Nephron progenitor cell (in vitro differentiated cells): ENCODE measurements at regions not wholly inside any gene's neighbourhood (a gene's known extent, or its start where the extent isn't known, plus 50 kb on each side); places are given as distances from the start of the nearest gene placed in this dataset.

Experiments
- DNase-seq: peaks from one replicate; pipeline ENCODE4 v3.0.0; 2021
- H3K27ac Mint-ChIP-seq: 2 replicates; pipeline ENCODE4 v1.8.0; 2021; ENCODE audit warnings: mild to moderate bottlenecking, moderate library complexity, mixed read lengths
- H3K27me3 Mint-ChIP-seq: 2 replicates; pipeline ENCODE4 v1.8.0; 2021; ENCODE audit warnings: mild to moderate bottlenecking, low read depth, mixed read lengths; ENCODE audit not compliant: poor library complexity
- H3K36me3 Mint-ChIP-seq: 2 replicates; pipeline ENCODE4 v1.8.0; 2021; ENCODE audit warnings: low read depth, mixed read lengths
- H3K4me1 Mint-ChIP-seq: 2 replicates; pipeline ENCODE4 v1.8.0; 2021; ENCODE audit warnings: mixed read lengths
- H3K4me3 Mint-ChIP-seq: 2 replicates; pipeline ENCODE4 v1.8.0; 2021; ENCODE audit warnings: mild to moderate bottlenecking, moderate library complexity, mixed read lengths
- H3K9me3 Mint-ChIP-seq: 2 replicates; pipeline ENCODE4 v1.8.0; 2021; ENCODE audit warnings: mild to moderate bottlenecking, moderate library complexity, mixed read lengths
- CTCF ChIP-seq: fragments of 200-600 bp; sonication (generic); IDR thresholded peaks from 2 replicates; pipeline ENCODE4 v1.5.0; 2021; ENCODE audit warnings: antibody characterized with exemption

GRCh38 chr3:25235466-25235865, 192.6 kb upstream of the RARB start:
- no peak for TF ChIP-seq CTCF
- Mint-ChIP-seq H3K27me3 (peaks cover 10% of the 10 kb centered on the region), H3K27ac (no peak overlapping the region), H3K9me3 (peaks cover 6% of the 10 kb centered on the region), H3K4me3 (no peak overlapping the region), H3K4me1 (peaks cover 19% of the 10 kb centered on the region), H3K36me3 (no peaks in the 10 kb centered on the region)
- DNase-seq: no peak

GRCh38 chr3:25237602-25238001, 190.5 kb upstream of the RARB start:
- Mint-ChIP-seq H3K27me3 (peaks cover 3% of the 10 kb centered on the region), H3K27ac (no peak overlapping the region), H3K9me3 (peaks cover 25% of the 10 kb centered on the region), H3K4me1 (peaks cover 14% of the 10 kb centered on the region), H3K4me3 (no peak overlapping the region), H3K36me3 (no peaks in the 10 kb centered on the region)
- no peak for TF ChIP-seq CTCF
- no peak for DNase-seq

- no peak for TF ChIP-seq CTCF
- peaks cover 3% of the 10 kb centered on the region for H3K27me3 Mint-ChIP-seq
- DNase-seq: no peak
- peaks cover 10% of the 10 kb centered on the region for H3K36me3 Mint-ChIP-seq
- peaks cover 14% of the 10 kb centered on the region for H3K4me1 Mint-ChIP-seq
- H3K4me3 Mint-ChIP-seq: no peak overlapping the region
- H3K9me3 Mint-ChIP-seq: peaks cover 39% of the 10 kb centered on the region
- no peak overlapping the region for H3K27ac Mint-ChIP-seq
Observed at GRCh38 chr3:25239042-25239441, 189.0 kb upstream of the RARB start.

GRCh38 chr3:25246913-25247312, 181.2 kb upstream of the RARB start:
- no peaks in the 10 kb centered on the region for H3K4me1 Mint-ChIP-seq
- H3K36me3 Mint-ChIP-seq: peaks cover 56% of the 10 kb centered on the region
- no peak for TF ChIP-seq CTCF
- H3K4me3 Mint-ChIP-seq: no peak overlapping the region
- H3K27me3 Mint-ChIP-seq: peaks cover 4% of the 10 kb centered on the region
- peaks cover 90% of the 10 kb centered on the region for H3K9me3 Mint-ChIP-seq
- H3K27ac Mint-ChIP-seq: no peak overlapping the region
- DNase-seq: no peak

GRCh38 chr3:25252291-25252690, 175.8 kb upstream of the RARB start:
- TF ChIP-seq CTCF: no peak
- Mint-ChIP-seq H3K4me3 (no peak overlapping the region), H3K27me3 (peaks cover 4% of the 10 kb centered on the region), H3K36me3 (peaks cover 24% of the 10 kb centered on the region), H3K27ac (no peak overlapping the region), H3K9me3 (peaks cover 59% of the 10 kb centered on the region), H3K4me1 (no peaks in the 10 kb centered on the region)
- DNase-seq: no peak

- Mint-ChIP-seq H3K4me1 (no peaks in the 10 kb centered on the region), H3K9me3 (peaks cover 18% of the 10 kb centered on the region), H3K27ac (no peak overlapping the region), H3K4me3 (no peak overlapping the region), H3K36me3 (no peaks in the 10 kb centered on the region), H3K27me3 (peaks cover 5% of the 10 kb centered on the region)
- TF ChIP-seq CTCF: no peak
- DNase-seq: no peak
Observed at GRCh38 chr3:25257026-25257425, 171.0 kb upstream of the RARB start.
